ENCODE measurements at regions not wholly inside any gene's neighbourhood (a gene's known extent, or its start where the extent isn't known, plus 50 kb on each side); places are given as distances from the start of the nearest gene placed in this dataset.
"Not testable (repeated sequence)": the region's sequence is repeated elsewhere in the genome, so short reads cannot be mapped to it uniquely, and the experiment has no call there.

- H3K36me3 ChIP-seq (ENCODE audit: control insufficient read depth in 2 of 2, insufficient read depth in 2 of 2, low read length in 1 of 2) = no peaks in the 10 kb centered on the region
- H3K27ac ChIP-seq (ENCODE audit: low read depth in 1 of 2, low read length in 1 of 2) = no peak overlapping the region
- WGBS = 63% methylated on average over 2 of the region's 2 CpGs
Measured at GRCh38 chr5:52017567-52017966, 634.3 kb downstream of the ISL1 start.

GRCh38 chr5:52024359-52024758 lies 641.1 kb downstream of the ISL1 start:
- WGBS = 87% methylated on average over 3 of the region's 3 CpGs
- DNase-seq (ENCODE audit: low read depth in 6 of 9, low spot score in 9 of 9) = no peak
- no peaks in the 10 kb centered on the region for H3K36me3 ChIP-seq (ENCODE audit: control insufficient read depth in 2 of 2, insufficient read depth in 2 of 2, low read length in 1 of 2)

More at GRCh38 chr5:52017567-52017966, 634.3 kb downstream of the ISL1 start:
- H3K4me3 ChIP-seq (ENCODE audit: low read length in 2 of 2) = no peak overlapping the region
- DNase-seq (ENCODE audit: low read depth in 6 of 9, low spot score in 9 of 9) = no peak
- no peaks in the 10 kb centered on the region for H3K27me3 ChIP-seq (ENCODE audit: control insufficient read depth in 2 of 2, insufficient read depth in 1 of 2, low read length in 1 of 2)
- no peaks in the 10 kb centered on the region for H3K4me1 ChIP-seq (ENCODE audit: control insufficient read depth in 2 of 2, insufficient read depth in 2 of 2, low read length in 2 of 2)
- H3K9me3 ChIP-seq (ENCODE audit: control insufficient read depth in 2 of 2, insufficient read depth in 1 of 2, low read length in 1 of 2) = no peaks in the 10 kb centered on the region

GRCh38 chr5:52029836-52030235 lies 646.6 kb downstream of the ISL1 start:
- not testable (repeated sequence) for DNase-seq (ENCODE audit: low read depth in 6 of 9, low spot score in 9 of 9)

More at GRCh38 chr5:52024359-52024758, 641.1 kb downstream of the ISL1 start:
- no peaks in the 10 kb centered on the region for H3K27me3 ChIP-seq (ENCODE audit: control insufficient read depth in 2 of 2, insufficient read depth in 1 of 2, low read length in 1 of 2)
- no peak overlapping the region for H3K4me3 ChIP-seq (ENCODE audit: low read length in 2 of 2)
- H3K9me3 ChIP-seq (ENCODE audit: control insufficient read depth in 2 of 2, insufficient read depth in 1 of 2, low read length in 1 of 2) = no peaks in the 10 kb centered on the region
- H3K4me1 ChIP-seq (ENCODE audit: control insufficient read depth in 2 of 2, insufficient read depth in 2 of 2, low read length in 2 of 2) = no peaks in the 10 kb centered on the region
- no peak overlapping the region for H3K27ac ChIP-seq (ENCODE audit: low read depth in 1 of 2, low read length in 1 of 2)

GRCh38 chr5:52041842-52042241 lies 658.6 kb downstream of the ISL1 start:
- Histone ChIP-seq H3K4me3 (ENCODE audit: low read length in 2 of 2) (no peak overlapping the region), H3K4me1 (ENCODE audit: control insufficient read depth in 2 of 2, insufficient read depth in 2 of 2, low read length in 2 of 2) (no peaks in the 10 kb centered on the region), H3K9me3 (ENCODE audit: control insufficient read depth in 2 of 2, insufficient read depth in 1 of 2, low read length in 1 of 2) (no peaks in the 10 kb centered on the region), H3K36me3 (ENCODE audit: control insufficient read depth in 2 of 2, insufficient read depth in 2 of 2, low read length in 1 of 2) (no peaks in the 10 kb centered on the region), H3K27ac (ENCODE audit: low read depth in 1 of 2, low read length in 1 of 2) (no peak overlapping the region), H3K27me3 (ENCODE audit: control insufficient read depth in 2 of 2, insufficient read depth in 1 of 2, low read length in 1 of 2) (no peaks in the 10 kb centered on the region)
- 85% methylated on average over 2 of the region's 2 CpGs for WGBS
- DNase-seq (ENCODE audit: low read depth in 6 of 9, low spot score in 9 of 9) = no peak

More at GRCh38 chr5:52029836-52030235, 646.6 kb downstream of the ISL1 start:
- H3K9me3 ChIP-seq (ENCODE audit: control insufficient read depth in 2 of 2, insufficient read depth in 1 of 2, low read length in 1 of 2); H3K27ac ChIP-seq (ENCODE audit: low read depth in 1 of 2, low read length in 1 of 2); H3K27me3 ChIP-seq (ENCODE audit: control insufficient read depth in 2 of 2, insufficient read depth in 1 of 2, low read length in 1 of 2); H3K4me3 ChIP-seq (ENCODE audit: low read length in 2 of 2); H3K4me1 ChIP-seq (ENCODE audit: control insufficient read depth in 2 of 2, insufficient read depth in 2 of 2, low read length in 2 of 2); H3K36me3 ChIP-seq (ENCODE audit: control insufficient read depth in 2 of 2, insufficient read depth in 2 of 2, low read length in 1 of 2): not testable (repeated sequence)
- WGBS = 97% methylated on average over 7 of the region's 7 CpGs

- no peak overlapping the region for H3K27ac ChIP-seq (ENCODE audit: low read depth in 1 of 2, low read length in 1 of 2)
- H3K9me3 ChIP-seq (ENCODE audit: control insufficient read depth in 2 of 2, insufficient read depth in 1 of 2, low read length in 1 of 2) = no peaks in the 10 kb centered on the region
- H3K27me3 ChIP-seq (ENCODE audit: control insufficient read depth in 2 of 2, insufficient read depth in 1 of 2, low read length in 1 of 2) = no peaks in the 10 kb centered on the region
- no peak for DNase-seq (ENCODE audit: low read depth in 6 of 9, low spot score in 9 of 9)
- 90% methylated on average over 4 of the region's 4 CpGs for WGBS
- H3K4me3 ChIP-seq (ENCODE audit: low read length in 2 of 2) = no peak overlapping the region
- H3K36me3 ChIP-seq (ENCODE audit: control insufficient read depth in 2 of 2, insufficient read depth in 2 of 2, low read length in 1 of 2) = no peaks in the 10 kb centered on the region
- no peaks in the 10 kb centered on the region for H3K4me1 ChIP-seq (ENCODE audit: control insufficient read depth in 2 of 2, insufficient read depth in 2 of 2, low read length in 2 of 2)
Measured at GRCh38 chr5:52043137-52043536, 659.9 kb downstream of the ISL1 start.

GRCh38 chr5:52043543-52043942 lies 660.3 kb downstream of the ISL1 start:
- no peak for DNase-seq (ENCODE audit: low read depth in 6 of 9, low spot score in 9 of 9)
- no peak overlapping the region for H3K4me3 ChIP-seq (ENCODE audit: low read length in 2 of 2)
- H3K36me3 ChIP-seq (ENCODE audit: control insufficient read depth in 2 of 2, insufficient read depth in 2 of 2, low read length in 1 of 2) = no peaks in the 10 kb centered on the region
- H3K9me3 ChIP-seq (ENCODE audit: control insufficient read depth in 2 of 2, insufficient read depth in 1 of 2, low read length in 1 of 2) = no peaks in the 10 kb centered on the region
- no peak overlapping the region for H3K27ac ChIP-seq (ENCODE audit: low read depth in 1 of 2, low read length in 1 of 2)
- H3K4me1 ChIP-seq (ENCODE audit: control insufficient read depth in 2 of 2, insufficient read depth in 2 of 2, low read length in 2 of 2) = no peaks in the 10 kb centered on the region
- 86% methylated on average over 3 of the region's 3 CpGs for WGBS
- H3K27me3 ChIP-seq (ENCODE audit: control insufficient read depth in 2 of 2, insufficient read depth in 1 of 2, low read length in 1 of 2) = no peaks in the 10 kb centered on the region

- H3K4me3 ChIP-seq (ENCODE audit: low read length in 2 of 2) = no peak overlapping the region
- no peak overlapping the region for H3K27ac ChIP-seq (ENCODE audit: low read depth in 1 of 2, low read length in 1 of 2)
- 91% methylated on average over 3 of the region's 3 CpGs for WGBS
- no peak for DNase-seq (ENCODE audit: low read depth in 6 of 9, low spot score in 9 of 9)
- H3K27me3 ChIP-seq (ENCODE audit: control insufficient read depth in 2 of 2, insufficient read depth in 1 of 2, low read length in 1 of 2) = no peaks in the 10 kb centered on the region
- H3K4me1 ChIP-seq (ENCODE audit: control insufficient read depth in 2 of 2, insufficient read depth in 2 of 2, low read length in 2 of 2) = no peaks in the 10 kb centered on the region
- H3K36me3 ChIP-seq (ENCODE audit: control insufficient read depth in 2 of 2, insufficient read depth in 2 of 2, low read length in 1 of 2) = no peaks in the 10 kb centered on the region
- no peaks in the 10 kb centered on the region for H3K9me3 ChIP-seq (ENCODE audit: control insufficient read depth in 2 of 2, insufficient read depth in 1 of 2, low read length in 1 of 2)
Measured at GRCh38 chr5:52051759-52052158, 668.5 kb downstream of the ISL1 start.

GRCh38 chr5:52063186-52063585 lies 679.9 kb downstream of the ISL1 start:
- no peaks in the 10 kb centered on the region for H3K9me3 ChIP-seq (ENCODE audit: control insufficient read depth in 2 of 2, insufficient read depth in 1 of 2, low read length in 1 of 2)
- no peak for DNase-seq (ENCODE audit: low read depth in 6 of 9, low spot score in 9 of 9)
- H3K4me3 ChIP-seq (ENCODE audit: low read length in 2 of 2) = no peak overlapping the region
- H3K27ac ChIP-seq (ENCODE audit: low read depth in 1 of 2, low read length in 1 of 2) = no peak overlapping the region
- 83% methylated on average over 4 of the region's 4 CpGs for WGBS
- no peaks in the 10 kb centered on the region for H3K36me3 ChIP-seq (ENCODE audit: control insufficient read depth in 2 of 2, insufficient read depth in 2 of 2, low read length in 1 of 2)
- no peaks in the 10 kb centered on the region for H3K27me3 ChIP-seq (ENCODE audit: control insufficient read depth in 2 of 2, insufficient read depth in 1 of 2, low read length in 1 of 2)
- no peaks in the 10 kb centered on the region for H3K4me1 ChIP-seq (ENCODE audit: control insufficient read depth in 2 of 2, insufficient read depth in 2 of 2, low read length in 2 of 2)

- no peak overlapping the region for H3K27ac ChIP-seq (ENCODE audit: low read depth in 1 of 2, low read length in 1 of 2)
- no peak for DNase-seq (ENCODE audit: low read depth in 6 of 9, low spot score in 9 of 9)
- H3K27me3 ChIP-seq (ENCODE audit: control insufficient read depth in 2 of 2, insufficient read depth in 1 of 2, low read length in 1 of 2) = no peaks in the 10 kb centered on the region
- H3K4me3 ChIP-seq (ENCODE audit: low read length in 2 of 2) = no peak overlapping the region
- H3K9me3 ChIP-seq (ENCODE audit: control insufficient read depth in 2 of 2, insufficient read depth in 1 of 2, low read length in 1 of 2) = no peaks in the 10 kb centered on the region
- WGBS = 95% methylated on average over 2 of the region's 2 CpGs
- no peaks in the 10 kb centered on the region for H3K4me1 ChIP-seq (ENCODE audit: control insufficient read depth in 2 of 2, insufficient read depth in 2 of 2, low read length in 2 of 2)
- H3K36me3 ChIP-seq (ENCODE audit: control insufficient read depth in 2 of 2, insufficient read depth in 2 of 2, low read length in 1 of 2) = no peaks in the 10 kb centered on the region
Measured at GRCh38 chr5:52065182-52065581, 681.9 kb downstream of the ISL1 start.

- Histone ChIP-seq H3K27ac (ENCODE audit: low read depth in 1 of 2, low read length in 1 of 2) (no peak overlapping the region), H3K36me3 (ENCODE audit: control insufficient read depth in 2 of 2, insufficient read depth in 2 of 2, low read length in 1 of 2) (no peaks in the 10 kb centered on the region), H3K27me3 (ENCODE audit: control insufficient read depth in 2 of 2, insufficient read depth in 1 of 2, low read length in 1 of 2) (no peaks in the 10 kb centered on the region), H3K9me3 (ENCODE audit: control insufficient read depth in 2 of 2, insufficient read depth in 1 of 2, low read length in 1 of 2) (no peaks in the 10 kb centered on the region), H3K4me1 (ENCODE audit: control insufficient read depth in 2 of 2, insufficient read depth in 2 of 2, low read length in 2 of 2) (no peaks in the 10 kb centered on the region), H3K4me3 (ENCODE audit: low read length in 2 of 2) (no peak overlapping the region)
- no peak for DNase-seq (ENCODE audit: low read depth in 6 of 9, low spot score in 9 of 9)
Measured at GRCh38 chr5:52069997-52070396, 686.7 kb downstream of the ISL1 start.

Data from thymus (tissue), 11 donors.